ENCODE measurements at regions not wholly inside any gene's neighbourhood (a gene's known extent, or its start where the extent isn't known, plus 50 kb on each side); places are given as distances from the start of the nearest gene placed in this dataset.

- DNase-seq, result no peak
These were observed 196.5 kb upstream of the POU3F1 start for GRCh38 chr1:38243106-38243505.

DNA sequence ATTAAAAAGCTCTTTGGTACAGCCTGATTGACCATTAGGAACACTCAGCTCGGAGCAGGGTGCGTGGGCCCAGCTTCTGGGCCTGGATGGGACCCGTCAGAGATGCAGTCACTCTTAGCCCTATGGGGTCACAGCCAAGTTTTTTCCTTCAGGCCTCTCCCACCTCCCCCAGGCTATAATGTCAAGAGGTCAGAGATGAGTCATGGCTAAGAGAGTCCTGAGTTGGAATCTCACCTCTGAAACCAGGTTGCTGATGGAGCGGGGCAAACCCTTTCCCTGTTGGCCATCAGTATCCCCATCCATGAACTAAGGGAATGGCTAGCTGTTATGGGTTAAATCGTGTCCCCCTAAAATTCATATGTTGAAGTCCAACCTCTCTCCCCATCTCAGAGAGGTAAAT, 195.9 kb upstream of the POU3F1 start:
- no peak for DNase-seq

DNA sequence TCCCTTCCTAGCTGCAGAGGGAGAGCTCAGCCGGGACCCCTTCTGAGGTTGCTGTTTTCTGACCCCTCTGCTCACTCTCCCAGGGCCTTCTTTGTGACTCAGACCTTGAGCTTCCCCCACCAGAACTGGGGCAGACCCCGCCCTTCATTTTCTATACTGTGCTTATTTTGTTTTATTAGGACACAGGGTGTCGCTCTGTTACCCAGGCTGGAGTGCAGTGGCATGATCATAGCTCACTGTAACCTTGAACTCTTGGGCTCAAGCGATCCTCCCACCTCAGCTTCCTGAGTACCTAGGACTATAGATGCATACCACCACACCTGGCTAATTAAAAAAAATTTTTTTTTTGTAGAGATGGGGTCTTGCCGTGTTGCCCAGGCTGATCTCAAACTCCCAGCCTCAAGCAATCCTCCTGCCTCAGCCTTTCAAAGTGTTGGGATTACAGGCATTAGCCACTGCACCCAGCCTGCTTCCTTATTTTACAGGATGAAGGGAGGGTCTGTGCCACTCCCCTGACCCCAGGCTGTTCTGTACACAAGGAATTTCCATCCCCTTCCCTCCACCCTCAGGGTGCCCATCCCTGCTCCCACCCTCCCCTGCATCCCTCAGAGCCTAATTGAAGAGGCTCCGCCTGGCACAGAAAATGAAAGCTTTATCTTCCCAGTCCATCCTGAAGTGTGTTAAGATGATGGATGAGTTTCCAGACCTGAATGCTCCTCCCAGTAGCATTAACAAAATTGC, 195.2 kb upstream of the POU3F1 start:
- no peak for DNase-seq

GRCh38 chr1:38240618-38241017, 194.0 kb upstream of the POU3F1 start:
- no peak for DNase-seq

DNA sequence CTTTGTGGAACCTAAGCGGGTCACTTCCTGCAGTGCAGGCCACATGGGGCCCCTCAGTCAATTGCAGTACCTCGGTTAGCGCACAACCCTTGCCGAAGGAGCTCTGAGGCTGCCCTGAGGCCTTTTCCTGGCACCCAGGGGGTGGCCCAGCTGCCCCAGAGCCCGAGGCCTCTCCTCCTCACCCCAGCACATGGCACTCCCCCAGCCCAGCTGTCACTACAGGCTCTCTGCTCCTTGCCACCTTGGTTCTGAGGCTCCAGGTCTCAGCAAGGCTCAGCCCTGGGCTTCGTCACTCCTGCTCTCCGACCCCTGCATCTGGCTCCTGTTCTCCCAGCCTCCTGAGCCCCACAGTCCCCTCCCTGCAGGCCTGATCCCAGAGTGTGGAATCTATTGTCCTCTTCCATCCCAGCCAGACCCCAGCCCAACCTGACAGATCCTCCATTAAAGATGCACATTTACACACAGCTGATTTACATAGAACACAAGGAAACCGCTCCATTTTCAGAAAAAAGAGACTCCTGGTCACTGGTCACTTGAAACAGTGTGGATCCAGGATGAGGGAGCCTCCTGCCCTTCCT, 192.8 kb upstream of the POU3F1 start:
- DNase-seq, result no peak

GRCh38 chr1:38238294-38238693, 191.7 kb upstream of the POU3F1 start:
- no peak for DNase-seq

DNA sequence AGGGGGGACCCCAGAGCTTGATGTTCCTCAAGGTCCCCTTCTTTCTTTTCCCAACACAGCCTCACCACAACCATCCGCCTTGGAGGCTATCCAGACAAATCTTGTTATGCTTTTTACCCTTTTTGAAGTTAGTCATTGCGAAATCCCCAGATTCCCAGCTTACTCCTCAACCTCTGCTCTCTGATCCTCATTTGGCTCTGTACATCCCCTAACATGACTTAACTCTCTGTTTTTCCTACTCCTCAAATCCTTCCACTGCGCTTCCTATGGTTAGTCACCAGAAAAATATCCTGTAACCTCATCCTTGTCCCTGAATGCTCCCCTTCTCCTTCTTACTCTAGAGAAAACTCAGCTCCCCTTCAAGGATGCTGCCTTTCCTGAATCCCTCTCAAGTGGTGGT, 189.1 kb upstream of the POU3F1 start:
- DNase-seq, result no peak

DNA sequence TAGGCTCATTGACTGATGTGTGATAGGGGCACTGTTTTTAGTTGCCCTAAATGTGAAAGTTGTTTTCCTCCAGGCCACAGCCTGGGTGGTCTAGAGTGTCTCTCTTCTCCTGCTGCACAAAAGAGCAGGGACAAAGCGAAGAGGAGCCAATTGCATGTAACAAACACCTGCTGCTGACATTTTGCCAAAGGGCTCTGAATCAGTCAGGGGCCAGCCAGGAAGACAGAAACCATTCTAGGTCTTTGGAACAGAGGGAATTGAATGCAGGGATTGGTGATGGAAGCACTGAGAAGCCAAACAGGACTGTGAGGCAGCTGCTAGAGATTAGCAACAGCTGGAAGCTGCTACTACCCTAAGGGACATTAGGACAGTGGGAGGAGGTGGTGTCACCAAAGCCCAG, 185.3 kb upstream of the POU3F1 start:
- no peak for DNase-seq

DNA sequence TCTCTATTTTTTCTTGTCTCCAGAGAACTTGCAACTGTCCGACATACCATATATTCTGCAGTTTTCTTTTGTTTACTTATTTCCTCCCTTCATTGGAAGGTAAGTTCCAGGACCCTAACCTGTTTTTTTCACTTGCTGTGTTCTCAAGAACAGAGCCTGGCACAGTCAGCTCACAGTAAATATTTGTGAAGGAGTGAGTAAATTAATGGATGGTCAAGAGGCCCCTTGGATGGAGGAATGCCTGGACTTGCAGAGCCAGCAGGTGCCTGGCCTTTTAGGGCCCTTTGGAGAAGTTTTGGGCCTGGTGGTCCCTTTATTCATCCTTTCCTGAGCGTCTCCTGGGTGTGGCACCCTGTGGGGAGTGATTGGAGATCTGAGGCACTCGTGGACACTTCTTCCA, 182.1 kb upstream of the POU3F1 start:
- no peak for DNase-seq

DNA sequence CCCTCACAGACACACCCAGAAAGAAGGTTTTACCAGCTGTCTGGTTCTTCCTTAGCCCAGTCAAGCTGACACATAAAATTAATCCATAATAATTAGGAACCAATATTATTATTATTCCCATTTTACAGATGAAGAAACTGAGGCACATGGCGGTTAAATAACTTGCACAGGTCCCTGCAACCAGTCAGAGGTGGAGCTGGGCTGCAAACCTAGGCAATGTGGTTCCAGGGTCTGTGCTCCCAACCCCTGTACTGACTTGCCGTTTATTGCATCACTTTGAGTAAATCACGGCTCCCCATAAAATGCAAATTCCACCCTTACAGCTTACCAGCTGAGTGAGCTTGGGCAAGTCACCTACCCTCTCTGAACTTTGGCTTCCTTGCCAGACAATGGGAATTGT, 179.2 kb upstream of the POU3F1 start:
- no peak for DNase-seq

DNA sequence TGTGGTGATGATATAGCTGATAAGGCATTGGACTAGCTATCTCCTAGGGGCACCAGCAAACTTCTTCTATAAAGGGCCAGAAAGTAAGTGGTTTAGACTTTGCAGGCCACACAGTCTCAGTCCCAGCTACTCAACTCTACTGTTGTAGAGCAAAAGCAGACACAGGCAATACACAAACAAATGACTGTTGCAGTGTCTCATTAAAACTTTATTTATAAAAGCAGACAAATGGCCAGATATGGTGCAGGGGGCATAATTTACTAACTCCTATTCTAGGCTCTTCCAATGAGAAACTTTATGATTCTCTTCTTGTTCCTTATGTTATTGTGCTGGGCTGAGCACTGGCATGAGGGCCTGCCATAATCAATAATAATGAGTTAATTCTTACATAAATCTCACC, 176.8 kb upstream of the POU3F1 start:
- DNase-seq, result no peak

DNA sequence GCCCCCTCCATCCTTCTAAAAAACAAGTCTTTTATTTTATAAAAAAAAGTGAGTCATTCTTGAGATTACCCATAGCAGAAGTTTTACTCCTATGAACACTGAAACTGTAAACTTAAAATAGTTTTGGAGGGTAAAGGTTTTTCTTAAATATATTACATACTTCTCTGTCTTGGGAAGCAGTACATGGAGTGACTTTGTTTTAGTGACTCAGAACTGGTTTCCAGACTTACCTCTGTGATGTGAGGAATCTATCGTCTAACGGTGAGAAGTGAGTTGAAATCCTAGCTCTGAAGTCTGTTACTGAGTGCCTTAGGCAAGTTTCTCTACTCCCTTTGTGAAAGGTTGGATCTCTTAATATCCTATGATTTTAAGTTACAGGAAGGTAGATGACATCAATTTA, 176.3 kb upstream of the POU3F1 start:
- no peak for DNase-seq

DNA sequence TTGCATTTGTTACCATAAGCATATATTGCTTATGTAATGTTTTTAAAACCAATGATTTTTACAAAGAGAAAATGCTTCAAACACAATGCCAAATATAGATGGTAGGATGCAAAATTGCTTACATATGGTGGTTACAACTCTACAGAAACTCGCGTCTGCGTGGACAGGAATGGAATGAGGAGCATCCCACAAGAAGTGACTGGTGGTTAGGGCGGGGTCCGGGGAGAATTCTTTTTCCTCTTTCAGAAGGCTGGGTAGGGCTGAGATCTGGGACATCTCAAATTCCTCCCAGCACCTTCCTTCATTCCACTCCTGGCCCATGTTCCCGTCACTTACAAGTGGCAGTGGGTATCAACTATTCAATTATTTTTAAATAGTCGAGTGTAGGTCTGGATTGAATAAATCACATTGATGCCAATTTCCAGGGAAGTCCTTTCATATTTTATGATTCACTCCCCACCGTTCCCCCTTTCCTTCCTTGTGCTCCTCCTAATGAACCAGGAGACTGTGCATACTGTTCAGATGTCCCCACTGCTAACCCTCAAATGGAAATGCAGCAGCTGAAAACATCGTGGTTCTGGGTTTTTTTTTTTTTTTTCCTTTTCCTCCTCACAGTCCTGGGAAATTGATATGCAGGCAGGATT, 174.5 kb upstream of the POU3F1 start:
- no peak for DNase-seq

DNA sequence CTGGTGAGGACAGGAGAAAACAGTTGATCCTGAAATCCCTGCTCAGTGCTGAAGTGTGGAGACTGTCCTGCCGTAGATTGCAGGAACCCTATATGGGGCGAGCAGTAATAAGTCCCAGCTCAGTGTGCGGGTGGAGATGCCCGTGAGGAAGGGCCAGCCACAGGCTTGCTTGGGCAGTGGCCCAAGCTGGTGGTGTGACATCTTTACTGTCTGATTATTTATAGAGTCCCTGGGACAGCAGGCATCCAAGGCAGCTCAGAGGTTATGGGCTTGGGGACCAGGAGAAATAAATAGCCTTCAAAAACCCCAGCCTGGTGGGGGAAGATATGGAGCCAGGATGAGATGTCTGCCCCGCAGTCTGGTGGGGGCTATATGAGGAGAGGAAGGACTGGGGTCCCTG, 170.7 kb upstream of the POU3F1 start:
- no peak for DNase-seq

- no peak for DNase-seq
These were observed 167.2 kb upstream of the POU3F1 start for GRCh38 chr1:38213646-38214434.

GRCh38 chr1:38210895-38211177, 164.2 kb upstream of the POU3F1 start:
- no peak for DNase-seq

DNA sequence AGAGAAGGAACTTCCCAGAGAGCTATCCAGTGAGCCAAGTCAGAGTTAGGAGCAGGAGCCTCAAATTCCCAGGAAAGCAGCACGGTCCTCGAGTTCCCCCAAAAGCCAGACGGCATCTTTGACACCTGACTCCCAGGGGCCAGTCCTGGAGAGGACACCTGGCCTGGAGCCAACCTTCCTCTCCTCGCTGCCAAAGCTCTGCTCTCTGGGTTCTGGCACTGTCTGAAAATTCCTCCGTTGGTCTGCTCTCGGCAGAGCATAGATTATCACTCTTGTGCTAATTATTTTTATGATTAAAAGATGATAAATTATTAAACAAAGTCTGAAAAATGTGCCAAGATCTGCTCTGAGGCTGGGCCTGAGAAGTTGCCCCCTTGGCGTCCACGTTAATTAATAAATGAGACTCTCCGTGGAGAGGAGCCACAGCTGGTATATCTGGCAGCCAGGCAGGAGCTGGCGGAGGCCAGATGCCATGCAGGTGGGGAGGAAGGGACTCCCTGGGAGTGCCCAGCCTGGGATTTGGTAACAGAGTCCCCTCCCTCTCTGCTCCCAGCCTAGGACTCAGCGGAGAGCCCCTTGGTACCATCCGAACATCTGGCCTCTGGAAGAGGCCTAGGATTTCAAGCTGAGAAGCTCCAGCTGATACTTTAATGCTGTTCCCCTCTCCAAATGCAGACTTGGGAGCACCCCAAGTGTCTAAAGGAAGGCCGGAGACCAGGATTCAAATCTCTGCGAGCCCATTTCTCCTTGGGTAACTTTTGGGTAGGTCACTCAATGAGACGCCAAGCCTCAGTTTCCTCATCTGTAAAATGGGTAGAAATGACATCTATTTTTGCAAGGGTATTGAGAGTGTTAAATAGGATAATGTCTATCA, 163.7 kb upstream of the POU3F1 start:
- DNase-seq, result no peak

- DNase-seq, result no peak
These were observed 162.4 kb upstream of the POU3F1 start for GRCh38 chr1:38208716-38209632.

- DNase-seq, result no peak
These were observed 161.3 kb upstream of the POU3F1 start for GRCh38 chr1:38207906-38208305.

- no peak for DNase-seq
These were observed 160.7 kb upstream of the POU3F1 start for GRCh38 chr1:38207275-38207674.

- no peak for DNase-seq
These were observed 158.1 kb upstream of the POU3F1 start for GRCh38 chr1:38204698-38205097.

DNA sequence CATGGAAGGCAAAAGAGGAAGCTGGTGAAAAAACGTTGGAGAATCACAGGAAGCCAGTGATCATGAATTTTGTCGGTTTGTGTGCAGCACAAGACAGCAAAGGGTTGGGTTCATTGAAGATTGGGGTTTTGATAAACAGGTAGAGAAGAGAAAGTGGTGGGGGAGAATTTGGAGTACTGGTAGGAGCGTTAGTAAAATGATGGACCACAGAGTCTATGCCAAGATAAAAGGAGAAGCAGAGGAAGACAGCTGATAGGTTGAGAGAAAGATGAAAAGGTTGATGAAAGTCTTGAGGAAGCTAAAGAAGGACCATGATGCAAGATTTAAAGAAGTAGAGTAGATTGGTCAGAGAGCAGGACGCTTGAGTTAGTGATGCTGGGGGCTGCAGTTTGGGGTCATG, 156.8 kb upstream of the POU3F1 start:
- no peak for DNase-seq
